Immature natural killer cell (primary cell): ENCODE measurements at regions not wholly inside any gene's neighbourhood (a gene's known extent, or its start where the extent isn't known, plus 50 kb on each side); places are given as distances from the start of the nearest gene placed in this dataset.

Experiments used
- DNase-seq, 3 donors: peaks; one replicate each; pipeline ENCODE4 v3.0.0; 2022; ENCODE audit warnings: mixed read lengths in 1 of 3
- H3K27ac Mint-ChIP-seq, 6 donors: one replicate each; pipeline ENCODE4 v1.8.0; 2020; ENCODE audit warnings: mixed read lengths in 6 of 6, mild to moderate bottlenecking in 5 of 6, inconsistent platforms in 4 of 6, moderate library complexity in 3 of 6
- H3K27me3 Mint-ChIP-seq, 3 donors: one replicate each; pipeline ENCODE4 v1.8.0; 2020 to 2021; ENCODE audit warnings: low read depth in 3 of 3, mild to moderate bottlenecking in 3 of 3, mixed read lengths in 3 of 3, moderate library complexity in 3 of 3, inconsistent platforms in 1 of 3
- H3K36me3 Mint-ChIP-seq, 3 donors: one replicate each; pipeline ENCODE4 v1.8.0; 2020; ENCODE audit warnings: mixed read lengths in 3 of 3, inconsistent platforms in 2 of 3, mild to moderate bottlenecking in 2 of 3
- H3K4me1 Mint-ChIP-seq, 2 donors: one replicate each; pipeline ENCODE4 v1.8.0; 2020; ENCODE audit warnings: inconsistent platforms in 2 of 2, mild to moderate bottlenecking in 2 of 2, mixed read lengths in 2 of 2, moderate library complexity in 1 of 2
- H3K4me3 Mint-ChIP-seq, 5 donors: one replicate each; pipeline ENCODE4 v1.8.0; 2020; ENCODE audit warnings: mild to moderate bottlenecking in 5 of 5, mixed read lengths in 5 of 5, inconsistent platforms in 3 of 5, moderate library complexity in 3 of 5
- H3K9me3 Mint-ChIP-seq, 6 donors: one replicate each; pipeline ENCODE4 v1.8.0; 2020; ENCODE audit warnings: mild to moderate bottlenecking in 6 of 6, mixed read lengths in 6 of 6, inconsistent platforms in 4 of 6, moderate library complexity in 3 of 6

DNA sequence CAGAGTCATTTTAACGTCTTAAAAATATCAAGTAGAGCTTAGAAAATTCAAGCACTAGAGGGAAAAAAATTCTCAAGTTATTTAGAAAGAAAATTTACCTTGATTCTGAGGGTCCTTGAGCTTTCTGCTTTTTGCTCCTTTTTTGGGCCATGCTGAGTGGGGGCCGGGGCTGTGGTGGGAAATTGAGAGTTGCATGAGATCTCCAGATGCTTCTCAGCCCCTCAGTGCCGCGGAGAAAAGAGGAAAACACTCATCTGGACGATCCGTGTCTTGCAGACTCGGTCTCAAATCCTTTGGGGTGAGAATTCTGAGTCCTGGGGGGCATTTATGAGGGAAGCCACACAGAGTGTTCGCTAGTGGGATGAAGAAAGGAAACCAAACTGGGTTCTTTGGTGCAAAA, 700.8 kb downstream of the TBC1D22A start:
- H3K36me3 Mint-ChIP-seq: peaks cover 0 to 6% (median 0%) of the 10 kb centered on the region in 3 donors
- peaks cover 3 to 18% (median 10%) of the 10 kb centered on the region in 3 donors for H3K27me3 Mint-ChIP-seq
- H3K4me3 Mint-ChIP-seq: no peak overlapping the region
- no peaks in the 10 kb centered on the region for H3K4me1 Mint-ChIP-seq
- DNase-seq: no peak
- peaks cover 4 to 13% (median 9%) of the 10 kb centered on the region in 6 donors for H3K9me3 Mint-ChIP-seq
- H3K27ac Mint-ChIP-seq: no peak overlapping the region

DNA sequence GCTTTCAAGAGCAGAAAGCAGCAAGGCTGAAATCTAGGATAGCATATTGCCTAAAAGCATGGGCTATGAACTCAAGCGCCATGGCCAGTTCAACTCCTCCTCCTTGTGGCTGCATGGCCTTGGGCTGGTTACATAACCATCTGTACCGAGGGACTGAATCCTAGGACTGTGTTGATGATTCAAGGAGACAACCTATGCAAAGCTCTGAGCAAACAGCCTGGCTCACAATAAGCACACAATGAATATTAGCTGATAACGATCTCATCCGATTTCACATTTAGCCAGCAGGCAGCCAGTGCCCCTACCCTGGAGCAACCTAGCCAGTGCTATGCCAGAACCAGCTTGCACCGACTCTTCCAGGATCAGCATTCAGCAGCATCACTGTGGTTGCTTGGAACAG, 698.4 kb downstream of the TBC1D22A start:
- no peak overlapping the region for H3K27ac Mint-ChIP-seq
- H3K27me3 Mint-ChIP-seq: peaks cover 0 to 12% (median 5%) of the 10 kb centered on the region in 3 donors
- no peaks in the 10 kb centered on the region for H3K36me3 Mint-ChIP-seq
- H3K9me3 Mint-ChIP-seq: peaks cover 0 to 2% (median 0%) of the 10 kb centered on the region in 6 donors
- DNase-seq: no peak
- H3K4me3 Mint-ChIP-seq: no peak overlapping the region
- no peaks in the 10 kb centered on the region for H3K4me1 Mint-ChIP-seq

DNA sequence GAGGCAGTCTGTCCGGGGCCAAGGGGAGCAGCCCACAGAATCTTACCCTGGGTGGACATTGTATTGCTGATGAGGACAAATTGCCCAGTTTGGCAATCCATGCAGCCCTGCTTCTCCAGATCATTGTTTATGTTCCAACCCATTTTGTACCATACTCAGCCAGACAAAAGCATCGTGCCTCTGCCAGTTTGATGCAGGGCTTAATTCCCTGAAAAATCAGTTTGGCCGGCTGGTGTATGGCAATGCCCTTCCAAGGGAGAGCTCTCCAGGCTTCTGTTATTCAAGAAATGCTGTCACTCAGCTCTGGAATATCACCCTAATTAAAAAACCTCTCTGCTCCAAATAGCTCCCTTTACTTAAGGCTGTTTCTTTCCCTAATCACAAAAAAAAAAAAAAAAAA, 697.7 kb downstream of the TBC1D22A start:
- no peak for DNase-seq
- Mint-ChIP-seq H3K9me3 (peaks cover 0 to 2% (median 0%) of the 10 kb centered on the region in 6 donors), H3K4me3 (no peak overlapping the region), H3K27me3 (peaks cover 0 to 12% (median 5%) of the 10 kb centered on the region in 3 donors), H3K4me1 (no peaks in the 10 kb centered on the region), H3K27ac (no peak overlapping the region), H3K36me3 (no peaks in the 10 kb centered on the region)

DNA sequence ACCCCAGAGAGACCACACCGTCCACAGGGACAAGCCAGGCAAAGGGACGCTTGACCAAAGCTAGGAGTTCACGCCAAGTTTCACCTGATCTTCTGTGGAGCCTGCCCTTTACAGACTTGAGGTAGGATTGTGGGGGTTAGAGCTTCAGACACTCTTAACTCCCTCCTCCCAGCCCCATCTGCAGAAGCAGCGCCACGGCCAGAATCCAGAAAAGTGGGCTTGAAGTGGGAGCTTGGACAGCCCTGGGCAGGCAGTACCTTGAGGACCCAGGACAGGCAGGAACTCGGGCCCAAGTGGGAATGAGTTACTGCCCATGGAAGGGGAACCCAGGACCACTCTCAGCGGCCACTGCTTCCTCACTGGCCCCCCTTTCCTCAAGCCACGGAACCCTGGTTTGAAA, 695.9 kb downstream of the TBC1D22A start:
- no peak for DNase-seq
- H3K27me3 Mint-ChIP-seq: peaks cover 0 to 8% (median 4%) of the 10 kb centered on the region in 3 donors
- no peaks in the 10 kb centered on the region for H3K4me1 Mint-ChIP-seq
- peaks cover 0 to 10% (median 4%) of the 10 kb centered on the region in 6 donors for H3K9me3 Mint-ChIP-seq
- no peaks in the 10 kb centered on the region for H3K36me3 Mint-ChIP-seq
- H3K27ac Mint-ChIP-seq: no peak overlapping the region
- H3K4me3 Mint-ChIP-seq: no peak overlapping the region

DNA sequence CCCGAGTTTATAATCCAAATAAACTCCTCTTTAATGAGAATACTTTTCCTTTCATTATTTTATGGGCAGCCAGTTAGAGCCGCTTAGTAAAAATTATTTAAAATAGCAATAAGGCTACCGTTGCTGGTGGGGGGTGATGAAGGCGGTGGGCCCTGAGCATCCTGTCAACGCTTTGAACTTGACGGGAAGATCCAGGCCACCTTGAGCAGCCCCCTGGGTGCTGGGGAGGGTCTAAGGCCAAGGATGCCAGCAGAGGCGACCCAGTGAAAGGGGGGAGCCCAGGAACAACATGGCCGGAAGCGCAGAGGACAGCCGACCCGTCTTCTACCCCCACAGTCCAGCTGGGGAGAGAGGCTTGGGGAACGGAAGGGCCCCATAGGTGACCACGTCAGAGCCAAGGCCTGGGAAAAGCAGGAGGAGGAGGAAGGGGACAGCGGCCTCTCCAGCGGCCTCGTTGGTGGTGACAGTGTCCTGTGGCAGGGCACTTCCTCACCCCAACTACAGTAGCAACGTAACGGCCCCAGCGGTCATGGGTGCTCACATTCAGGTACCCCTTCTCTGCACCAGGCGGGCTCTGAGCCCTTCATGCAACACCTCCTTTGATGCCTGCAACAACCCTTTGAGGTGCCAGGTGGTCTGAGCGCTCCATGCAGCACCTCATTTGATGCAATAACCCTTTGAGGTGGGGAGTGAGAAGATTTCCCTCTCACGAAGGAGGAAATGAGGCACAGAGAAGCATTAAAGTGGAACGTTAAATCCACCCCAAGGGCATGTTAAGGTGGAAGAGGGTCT, 695.3 kb downstream of the TBC1D22A start:
- Mint-ChIP-seq H3K27me3 (peaks cover 0 to 5% (median 5%) of the 10 kb centered on the region in 3 donors), H3K27ac (no peak overlapping the region), H3K4me1 (no peaks in the 10 kb centered on the region), H3K9me3 (peaks cover 0 to 11% (median 4%) of the 10 kb centered on the region in 6 donors), H3K36me3 (no peaks in the 10 kb centered on the region), H3K4me3 (no peak overlapping the region)
- no peak for DNase-seq

DNA sequence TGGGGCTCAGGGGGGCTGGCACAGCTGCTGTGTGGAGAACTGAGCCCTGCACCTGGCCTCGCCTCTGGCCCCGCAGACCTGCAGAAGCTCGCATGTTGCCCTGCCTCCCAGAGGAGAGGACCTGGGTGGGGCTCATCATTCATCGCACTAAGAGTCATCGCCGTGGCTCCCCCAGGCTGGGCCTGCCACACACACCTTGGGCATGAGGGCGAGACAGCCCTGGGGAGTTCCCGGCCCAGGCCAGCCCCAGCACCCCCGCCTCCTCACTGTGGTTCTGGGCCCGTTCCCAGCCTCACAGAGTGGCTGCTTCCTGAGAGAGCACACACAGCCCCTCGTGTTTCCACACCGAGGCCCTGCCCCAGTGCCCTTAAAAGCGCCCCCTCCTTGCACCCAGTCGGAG, 694.6 kb downstream of the TBC1D22A start:
- no peaks in the 10 kb centered on the region for H3K36me3 Mint-ChIP-seq
- DNase-seq: no peak

DNA sequence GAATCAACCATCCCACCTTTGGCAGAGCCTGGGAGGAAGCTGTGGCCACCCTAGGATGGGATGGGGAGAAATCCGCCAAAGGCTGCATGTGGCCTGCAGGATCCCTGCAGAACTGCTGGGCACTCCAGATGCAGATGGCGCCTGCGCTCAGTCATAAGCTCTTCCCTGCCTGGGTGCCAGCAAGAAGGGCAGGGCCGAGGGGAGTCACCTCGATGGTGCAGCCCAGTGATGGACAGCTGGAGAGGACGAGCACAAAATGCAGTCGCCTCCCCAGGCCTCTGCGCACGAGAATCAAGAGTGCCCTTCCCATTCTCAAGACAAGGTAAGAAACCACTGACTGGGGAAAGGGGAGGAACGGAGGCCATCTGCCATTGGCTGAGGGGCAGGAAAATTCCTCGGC, 693.6 kb downstream of the TBC1D22A start:
- H3K27ac Mint-ChIP-seq: no peak overlapping the region

More for the DNA sequence above, 694.6 kb downstream of the TBC1D22A start:
- Mint-ChIP-seq H3K4me3 (no peak overlapping the region), H3K9me3 (peaks cover 0 to 11% (median 4%) of the 10 kb centered on the region in 6 donors), H3K4me1 (no peaks in the 10 kb centered on the region), H3K27me3 (peaks cover 0 to 5% (median 5%) of the 10 kb centered on the region in 3 donors), H3K27ac (no peak overlapping the region)

DNA sequence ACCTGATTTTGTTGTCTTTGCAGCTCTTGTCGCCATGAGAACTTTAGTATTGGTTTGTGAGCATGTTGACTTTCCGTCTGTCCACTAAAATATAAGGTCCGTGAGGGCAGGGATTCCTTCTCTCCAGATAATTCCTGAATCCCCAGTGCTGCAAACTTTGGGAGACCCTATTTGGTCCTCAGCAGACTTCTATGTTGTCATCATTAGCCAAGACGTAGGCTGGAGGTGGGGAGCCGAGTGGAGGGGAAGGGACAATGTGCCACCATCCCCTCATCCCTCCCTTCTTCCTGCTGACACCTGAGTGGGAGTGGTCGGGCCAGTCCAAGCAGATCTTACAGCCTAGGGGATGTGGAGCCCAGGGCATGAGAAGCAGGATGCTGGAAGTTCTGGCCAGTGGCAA, 690.6 kb downstream of the TBC1D22A start:
- Mint-ChIP-seq H3K9me3 (peaks cover 0 to 11% (median 4%) of the 10 kb centered on the region in 6 donors), H3K36me3 (no peaks in the 10 kb centered on the region), H3K4me1 (no peaks in the 10 kb centered on the region), H3K27me3 (peaks cover 0 to 8% (median 2%) of the 10 kb centered on the region in 3 donors), H3K27ac (no peak overlapping the region), H3K4me3 (no peak overlapping the region)
- DNase-seq: no peak

More for the DNA sequence above, 693.6 kb downstream of the TBC1D22A start:
- peaks cover 0 to 11% (median 4%) of the 10 kb centered on the region in 6 donors for H3K9me3 Mint-ChIP-seq
- H3K36me3 Mint-ChIP-seq: no peaks in the 10 kb centered on the region
- H3K4me1 Mint-ChIP-seq: no peaks in the 10 kb centered on the region
- H3K4me3 Mint-ChIP-seq: no peak overlapping the region
- peaks cover 0 to 5% (median 5%) of the 10 kb centered on the region in 3 donors for H3K27me3 Mint-ChIP-seq
- no peak for DNase-seq

DNA sequence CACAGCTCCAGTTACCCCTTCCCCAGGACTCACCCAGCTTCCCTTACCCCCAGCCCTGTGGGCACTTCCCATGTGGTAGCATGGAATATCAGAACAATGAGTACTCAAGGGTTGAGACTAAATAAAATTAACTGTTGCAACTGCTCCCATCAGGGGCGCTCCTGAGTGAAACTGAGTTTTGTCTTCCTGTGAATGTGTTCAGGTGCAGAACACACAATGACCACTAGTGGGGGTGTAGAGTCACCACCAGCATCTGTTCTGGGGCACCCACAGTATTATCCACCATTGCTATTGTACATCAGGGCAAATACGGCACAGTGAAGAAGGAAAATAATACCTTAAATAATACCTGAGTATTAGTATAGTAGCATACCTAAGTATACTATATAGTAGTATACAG, 689.7 kb downstream of the TBC1D22A start:
- no peak for DNase-seq
- Mint-ChIP-seq H3K9me3 (peaks cover 0 to 11% (median 4%) of the 10 kb centered on the region in 6 donors), H3K4me3 (no peak overlapping the region), H3K27me3 (peaks cover 1 to 8% (median 2%) of the 10 kb centered on the region in 3 donors), H3K36me3 (no peaks in the 10 kb centered on the region), H3K4me1 (no peaks in the 10 kb centered on the region), H3K27ac (no peak overlapping the region)

DNA sequence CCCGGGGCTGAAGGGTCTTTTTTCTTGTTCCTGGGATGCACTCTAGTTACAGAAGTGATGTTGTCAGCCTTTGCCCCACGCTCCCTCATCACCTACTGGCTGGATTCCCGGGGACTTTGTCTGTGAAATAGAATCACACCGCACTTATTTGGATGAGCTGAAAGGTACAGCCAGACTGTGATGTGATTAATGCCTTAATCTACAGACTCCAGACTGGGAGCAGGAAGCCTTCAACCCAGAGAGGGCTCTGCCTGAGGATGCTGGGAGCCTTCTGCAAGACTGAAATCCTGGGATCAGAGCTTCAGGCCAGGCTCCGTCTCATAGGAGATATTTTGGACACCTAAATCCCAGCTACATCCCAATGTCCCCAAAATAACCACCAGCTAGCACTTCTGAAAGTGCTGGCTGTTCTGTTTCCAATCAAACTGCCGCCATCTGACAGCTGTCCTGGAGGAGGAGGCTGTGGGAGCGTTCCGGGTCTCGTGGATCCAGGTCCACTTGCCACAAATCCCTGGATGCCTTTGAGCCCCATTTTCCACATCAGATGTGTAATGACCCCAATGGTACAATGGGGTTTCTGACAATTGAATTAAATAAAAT, 688.5 kb downstream of the TBC1D22A start:
- DNase-seq: no peak
- Mint-ChIP-seq H3K4me1 (no peaks in the 10 kb centered on the region), H3K9me3 (peaks cover 0 to 11% (median 4%) of the 10 kb centered on the region in 6 donors), H3K4me3 (no peak overlapping the region), H3K27ac (no peak overlapping the region), H3K27me3 (peaks cover 1 to 8% (median 2%) of the 10 kb centered on the region in 3 donors), H3K36me3 (no peaks in the 10 kb centered on the region)

DNA sequence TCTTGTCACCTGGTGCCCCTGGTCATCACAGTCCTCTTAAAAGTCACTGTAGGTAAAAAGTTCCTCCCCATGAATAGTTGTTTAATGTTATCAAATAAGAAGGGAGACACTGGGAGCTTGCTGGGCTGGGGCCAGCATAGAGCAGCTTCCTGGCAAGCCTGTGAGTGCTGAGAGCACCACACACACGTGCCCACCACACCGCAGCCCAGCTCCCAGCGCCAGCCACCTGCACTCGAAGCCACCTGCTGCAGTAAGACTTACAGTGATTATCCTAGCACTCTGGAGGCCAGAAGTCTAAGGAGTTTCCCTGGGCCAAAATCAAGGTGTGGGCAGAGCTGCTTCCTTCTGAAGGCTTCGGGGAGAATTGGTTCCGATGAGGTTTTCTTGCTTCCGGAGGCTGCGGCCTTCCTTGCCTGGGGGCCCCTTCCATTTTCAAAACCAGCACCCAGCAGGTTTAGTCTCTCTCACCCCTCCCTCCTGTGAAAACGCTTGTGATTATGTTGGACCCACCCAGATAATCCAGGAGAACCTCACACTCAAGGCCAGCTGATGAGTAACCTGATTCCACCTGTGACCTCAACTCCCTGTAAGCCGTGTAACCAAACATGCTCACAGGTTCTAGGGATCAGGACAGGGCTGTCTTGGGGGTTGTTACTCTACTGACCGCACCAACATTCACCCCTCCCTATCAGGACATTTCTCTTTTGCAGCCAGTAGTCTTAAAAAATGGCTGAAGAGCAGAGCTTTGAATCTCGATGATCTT, 687.2 kb downstream of the TBC1D22A start:
- no peaks in the 10 kb centered on the region for H3K36me3 Mint-ChIP-seq
- H3K27me3 Mint-ChIP-seq: peaks cover 1 to 11% (median 2%) of the 10 kb centered on the region in 3 donors
- H3K4me1 Mint-ChIP-seq: no peaks in the 10 kb centered on the region
- H3K9me3 Mint-ChIP-seq: peaks cover 0 to 11% (median 4%) of the 10 kb centered on the region in 6 donors
- no peak overlapping the region for H3K4me3 Mint-ChIP-seq
- DNase-seq: no peak
- no peak overlapping the region for H3K27ac Mint-ChIP-seq

DNA sequence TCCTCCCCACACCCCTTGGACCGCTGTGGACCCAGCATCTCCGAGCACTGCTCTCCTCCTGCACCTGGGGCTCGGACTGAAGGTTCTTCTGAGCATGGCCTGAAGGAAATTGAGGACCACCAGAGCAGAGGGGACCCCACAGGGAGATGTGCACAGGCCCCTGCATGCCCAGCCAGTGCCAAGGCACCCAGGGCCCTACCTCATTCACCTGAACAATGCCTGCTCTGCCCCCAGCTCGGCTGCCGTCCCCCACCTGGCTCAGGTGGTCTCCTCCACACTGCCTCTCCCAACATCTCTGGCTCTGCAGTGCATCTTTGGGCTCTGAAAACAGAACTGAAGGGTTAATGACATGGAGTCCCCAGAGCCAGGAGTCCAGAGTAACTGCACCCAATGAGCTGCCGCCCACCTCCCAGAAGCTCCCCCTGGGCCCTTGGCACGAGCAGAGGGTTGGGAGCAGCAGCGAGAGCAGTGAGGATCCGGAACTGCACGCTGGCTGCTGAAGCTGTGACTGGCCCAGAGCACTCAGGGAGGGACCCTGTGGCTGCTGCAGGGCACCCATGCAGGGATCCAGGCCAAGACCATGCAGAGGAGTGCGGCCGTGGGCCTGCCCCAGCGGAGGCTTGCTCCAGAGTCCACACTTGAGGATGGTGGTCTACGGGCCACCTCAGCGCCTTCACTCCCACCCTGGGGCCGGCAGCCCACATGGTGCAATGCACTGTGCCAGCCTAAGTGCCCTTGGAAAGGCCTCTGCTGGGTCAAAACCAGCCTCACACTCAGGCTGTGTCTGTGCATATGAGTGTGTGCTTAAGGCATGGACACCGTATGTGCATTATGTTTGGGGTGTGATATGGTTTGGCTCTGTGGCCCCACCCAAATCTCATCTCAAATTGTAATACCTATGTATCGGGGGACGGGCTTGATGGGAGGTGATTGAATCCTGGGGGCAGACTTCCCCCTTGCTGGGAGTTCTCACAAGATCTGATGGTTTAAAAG, 686.1 kb downstream of the TBC1D22A start:
- no peak overlapping the region for H3K27ac Mint-ChIP-seq
- no peaks in the 10 kb centered on the region for H3K4me1 Mint-ChIP-seq
- H3K9me3 Mint-ChIP-seq: peaks cover 0 to 3% (median 0%) of the 10 kb centered on the region in 6 donors
- H3K27me3 Mint-ChIP-seq: peaks cover 0 to 9% (median 1%) of the 10 kb centered on the region in 3 donors
- H3K4me3 Mint-ChIP-seq: no peak overlapping the region
- H3K36me3 Mint-ChIP-seq: no peaks in the 10 kb centered on the region
- DNase-seq: no peak
